ENCODE measurements at regions not wholly inside any gene's neighbourhood (a gene's known extent, or its start where the extent isn't known, plus 50 kb on each side); places are given as distances from the start of the nearest gene placed in this dataset.

DNA sequence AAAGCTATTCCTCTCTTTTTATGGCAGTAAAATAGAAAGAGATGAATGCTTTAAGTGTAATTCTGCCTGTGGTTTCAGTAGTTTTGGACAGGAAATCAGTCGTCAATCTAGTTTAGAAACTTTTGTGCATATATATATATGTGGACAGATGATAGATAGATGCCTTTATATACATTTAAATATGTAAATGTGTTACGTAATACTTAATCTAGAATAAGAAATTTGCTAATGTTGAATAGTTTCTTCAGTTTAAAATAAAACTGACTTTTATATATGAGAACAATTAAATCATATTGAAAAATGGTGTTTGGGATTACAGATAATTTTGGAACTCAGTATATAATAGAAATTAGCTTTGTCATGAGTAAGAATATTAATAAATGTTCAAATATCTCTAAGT lies 1165.7 kb upstream of the NCAM2 start:
- TF ChIP-seq, protein P1, sequence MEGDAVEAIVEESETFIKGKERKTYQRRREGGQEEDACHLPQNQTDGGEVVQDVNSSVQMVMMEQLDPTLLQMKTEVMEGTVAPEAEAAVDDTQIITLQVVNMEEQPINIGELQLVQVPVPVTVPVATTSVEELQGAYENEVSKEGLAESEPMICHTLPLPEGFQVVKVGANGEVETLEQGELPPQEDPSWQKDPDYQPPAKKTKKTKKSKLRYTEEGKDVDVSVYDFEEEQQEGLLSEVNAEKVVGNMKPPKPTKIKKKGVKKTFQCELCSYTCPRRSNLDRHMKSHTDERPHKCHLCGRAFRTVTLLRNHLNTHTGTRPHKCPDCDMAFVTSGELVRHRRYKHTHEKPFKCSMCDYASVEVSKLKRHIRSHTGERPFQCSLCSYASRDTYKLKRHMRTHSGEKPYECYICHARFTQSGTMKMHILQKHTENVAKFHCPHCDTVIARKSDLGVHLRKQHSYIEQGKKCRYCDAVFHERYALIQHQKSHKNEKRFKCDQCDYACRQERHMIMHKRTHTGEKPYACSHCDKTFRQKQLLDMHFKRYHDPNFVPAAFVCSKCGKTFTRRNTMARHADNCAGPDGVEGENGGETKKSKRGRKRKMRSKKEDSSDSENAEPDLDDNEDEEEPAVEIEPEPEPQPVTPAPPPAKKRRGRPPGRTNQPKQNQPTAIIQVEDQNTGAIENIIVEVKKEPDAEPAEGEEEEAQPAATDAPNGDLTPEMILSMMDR (IDR thresholded peaks at IDR 0.05), result no peak
- no peak for TF ChIP-seq POLR2A (IDR thresholded peaks at IDR 0.05)
